HCT116 (cell line): ENCODE measurements at regions not wholly inside any gene's neighbourhood (a gene's known extent, or its start where the extent isn't known, plus 50 kb on each side); places are given as distances from the start of the nearest gene placed in this dataset.

Source experiments
- ATAC-seq: fragments of 200-7000 bp; cut with Tn5 transposase; 2 replicates; pipeline ENCODE4 v1.9.1; 2020; ENCODE audit warnings: mild to moderate bottlenecking, moderate library complexity
- BruUV-seq: library from RNA; stranded (reverse); fragments of 400-500 nt; replicated peaks from 2 replicates; lab custom pipeline; 2021; lab: Mats Ljungman, UMichigan
- CTCF ChIA-PET: fragments of 300-600 bp; sonication (Branson Sonifier 250); formaldehyde crosslinking; loops from one replicate; lab custom pipeline; 2021; ENCODE audit warnings: antibody characterized with exemption; lab: Charles Lee
- POLR2A ChIA-PET: fragments of 300-600, 350-600 bp; sonication (Branson Sonifier 250); formaldehyde crosslinking; loops from one replicate; lab custom pipeline; 2021; ENCODE audit warnings: antibody characterized with exemption; lab: Charles Lee
- RAD21 ChIA-PET, 2 experiments: fragments of 300-600 bp; sonication (Branson Sonifier 250); formaldehyde crosslinking; loops; one replicate each; lab custom pipeline; 2023; ENCODE audit warnings: low total read pairs in 2 of 2; ENCODE audit not compliant: uncharacterized antibody in 2 of 2, unreplicated experiment in 2 of 2, low non-redundant PET in 1 of 2; lab: Charles Lee
- DNase-seq: peaks from one replicate; pipeline ENCODE4 v3.0.0-alpha.2; 2010; ENCODE audit warnings: low read depth, low spot score
- H2AFZ ChIP-seq: fragments of 200-600 bp; shearing (Covaris generic), sonication (generic); 2 replicates; pipeline ENCODE4 v1.6.1; 2017; ENCODE audit warnings: low read depth, mixed run types, mixed read lengths, antibody characterized with exemption, low read length; ENCODE audit not compliant: poor library complexity, severe bottlenecking
- H3K27ac ChIP-seq: 2 replicates; pipeline ENCODE4 v1.5.1; 2012; ENCODE audit warnings: low read depth, low read length
- H3K27me3 ChIP-seq: fragments of 200-600 bp; sonication (generic); 2 replicates; pipeline ENCODE4 v1.6.1; 2016; ENCODE audit warnings: mixed run types, low read length, mixed read lengths; ENCODE audit not compliant: insufficient read depth
- H3K36me3 ChIP-seq, 2 experiments: fragments of 200-500 bp in 1 of 2; fragments of 200-600 bp in 1 of 2; sonication (Bioruptor generic) in 1 of 2; sonication (generic) in 1 of 2; 2 replicates each; pipeline versions ENCODE4 v1.5.1 to v1.6.1; 2014 to 2016; ENCODE audit warnings: low read length in 2 of 2, inconsistent platforms in 1 of 2, mixed read lengths in 1 of 2, mixed run types in 1 of 2; ENCODE audit not compliant: insufficient read depth in 2 of 2, control insufficient read depth in 1 of 2
- H3K4me1 ChIP-seq, 2 experiments: fragments of 200-600 bp in 1 of 2; sonication (generic) in 1 of 2; 2 replicates each; pipeline versions ENCODE4 v1.5.1 to v1.6.1; 2012 to 2017; ENCODE audit warnings: low read length in 2 of 2, inconsistent platforms in 1 of 2, mild to moderate bottlenecking in 1 of 2, mixed read lengths in 1 of 2, mixed run types in 1 of 2, moderate library complexity in 1 of 2; ENCODE audit not compliant: insufficient read depth in 2 of 2, control insufficient read depth in 1 of 2
- H3K4me2 ChIP-seq: fragments of 200-600 bp; sonication (generic); 2 replicates; pipeline ENCODE4 v1.6.1; 2017; ENCODE audit warnings: mixed run types, low read length, mixed read lengths
- H3K4me3 ChIP-seq, 2 experiments: fragments of 200-600 bp in 1 of 2; sonication (generic) in 1 of 2; replicated peaks in 1 of 2; 2 replicates each; pipeline ENCODE4 v1.5.1; 2011 to 2016; ENCODE audit warnings: low read length in 2 of 2, control low read depth in 1 of 2, low read depth in 1 of 2, mild to moderate bottlenecking in 1 of 2, mixed read lengths in 1 of 2, mixed run types in 1 of 2
- H3K79me2 ChIP-seq: fragments of 200-600 bp; sonication (generic); 2 replicates; pipeline ENCODE4 v1.6.1; 2017; ENCODE audit warnings: mild to moderate bottlenecking, mixed run types, low read length, moderate library complexity, mixed read lengths; ENCODE audit not compliant: insufficient read depth
- H3K9ac ChIP-seq: fragments of 200-600 bp; sonication (generic); 2 replicates; pipeline ENCODE4 v1.6.1; 2016; ENCODE audit warnings: low read length, mixed read lengths
- H3K9me2 ChIP-seq: fragments of 200-600 bp; sonication (generic), shearing (Covaris generic); 2 replicates; pipeline ENCODE4 v1.6.1; 2017; ENCODE audit warnings: mixed run types, mild to moderate bottlenecking, moderate library complexity; ENCODE audit not compliant: insufficient read depth
- H3K9me3 ChIP-seq, 2 experiments: fragments of 200-500 bp in 1 of 2; fragments of 200-600 bp in 1 of 2; sonication (Bioruptor generic) in 1 of 2; sonication (generic) in 1 of 2; 2 replicates each; pipeline ENCODE4 v1.6.1; 2014 to 2017; ENCODE audit warnings: low read length in 2 of 2, mixed read lengths in 2 of 2, inconsistent platforms in 1 of 2, low read depth in 1 of 2, mild to moderate bottlenecking in 1 of 2, mixed run types in 1 of 2, moderate library complexity in 1 of 2; ENCODE audit not compliant: control insufficient read depth in 1 of 2, insufficient read depth in 1 of 2
- H4K20me1 ChIP-seq: fragments of 200-600 bp; sonication (generic), shearing (Covaris generic); 2 replicates; pipeline ENCODE4 v1.6.1; 2017; ENCODE audit warnings: mixed run types, mild to moderate bottlenecking, moderate library complexity; ENCODE audit not compliant: insufficient read depth
- ATF3 ChIP-seq: IDR thresholded peaks from 2 replicates; pipeline ENCODE4 v1.6.1; 2012
- CBX3 ChIP-seq: IDR thresholded peaks from 2 replicates; pipeline ENCODE4 v1.6.1; 2012; ENCODE audit warnings: low read depth
- CEBPB ChIP-seq: IDR thresholded peaks from 2 replicates; pipeline ENCODE4 v1.6.1; 2012; ENCODE audit warnings: low read depth
- CTCF ChIP-seq, 3 experiments: fragments of 200-600 bp in 1 of 3; sonication (generic) in 1 of 3; IDR thresholded peaks in 2 of 3; conservative IDR thresholded peaks in 1 of 3; 2 replicates each; pipeline ENCODE4 v1.5.1; 2012 to 2017; ENCODE audit warnings: low read depth in 2 of 3, low read length in 2 of 3, antibody characterized with exemption in 1 of 3, borderline replicate concordance in 1 of 3, control low read depth in 1 of 3, mild to moderate bottlenecking in 1 of 3, mixed read lengths in 1 of 3, mixed run types in 1 of 3, moderate library complexity in 1 of 3; ENCODE audit not compliant: insufficient read depth in 1 of 3
- EGR1 ChIP-seq: IDR thresholded peaks from 2 replicates; pipeline ENCODE4 v1.6.1; 2012; ENCODE audit warnings: low read depth
- EZH2phosphoT487 ChIP-seq: fragments of 200-600 bp; IDR thresholded peaks from 2 replicates; pipeline ENCODE4 v1.6.1; 2018; ENCODE audit warnings: antibody characterized with exemption, borderline replicate concordance
- FOSL1 ChIP-seq: IDR thresholded peaks from 2 replicates; pipeline ENCODE4 v1.6.1; 2012; ENCODE audit warnings: low read depth
- JUND ChIP-seq: IDR thresholded peaks from 2 replicates; pipeline ENCODE4 v1.6.1; 2012
- POLR2A ChIP-seq: IDR thresholded peaks from 2 replicates; pipeline ENCODE4 v1.7.0; 2011; ENCODE audit warnings: borderline replicate concordance; ENCODE audit not compliant: insufficient read depth, insufficient read length; ENCODE audit errors: extremely low read depth
- POLR2AphosphoS5 ChIP-seq: IDR thresholded peaks from 2 replicates; pipeline ENCODE4 v1.6.1; 2011; ENCODE audit warnings: mild to moderate bottlenecking, low read depth, low read length, moderate library complexity
- RAD21 ChIP-seq: IDR thresholded peaks from 2 replicates; pipeline ENCODE4 v1.6.1; 2012; ENCODE audit warnings: low read depth, mild to moderate bottlenecking
- SIN3A ChIP-seq: IDR thresholded peaks from 2 replicates; pipeline ENCODE4 v1.6.1; 2012; ENCODE audit warnings: low read depth
- SP1 ChIP-seq: IDR thresholded peaks from 2 replicates; pipeline ENCODE4 v1.6.1; 2012; ENCODE audit warnings: low read depth
- TCF7L2 ChIP-seq: IDR thresholded peaks from 2 replicates; pipeline ENCODE4 v1.7.0; 2011; ENCODE audit warnings: borderline replicate concordance, inconsistent platforms; ENCODE audit not compliant: insufficient read depth, insufficient read length; ENCODE audit errors: extremely low read depth
- YY1 ChIP-seq: IDR thresholded peaks from 2 replicates; pipeline ENCODE4 v1.6.1; 2011; ENCODE audit warnings: low read length, low read depth, moderate library complexity, mild to moderate bottlenecking; ENCODE audit not compliant: insufficient replicate concordance; ENCODE audit errors: extremely low read depth
- ZBTB33 ChIP-seq: IDR thresholded peaks from 2 replicates; pipeline ENCODE4 v1.6.1; 2011; ENCODE audit warnings: mild to moderate bottlenecking, low read length, moderate library complexity; ENCODE audit not compliant: insufficient replicate concordance; ENCODE audit errors: extremely low read depth
- ZNF274 ChIP-seq: fragments of 200-500 bp; sonication (Bioruptor generic); IDR thresholded peaks from 2 replicates; pipeline ENCODE4 v1.6.1; 2014; ENCODE audit warnings: mild to moderate bottlenecking, low read depth, low read length, inconsistent platforms
- intact Hi-C: fragments of 100-400 bp; cut with micrococcal nuclease; formaldehyde crosslinking; loops from 2 replicates; pipeline ENCODE4 v1.10.0; 2022
- TF ChIP-seq, protein P1 (sequence below): IDR thresholded peaks from 2 replicates; pipeline ENCODE4 v1.6.1; 2012; ENCODE audit warnings: low read depth

DNA sequence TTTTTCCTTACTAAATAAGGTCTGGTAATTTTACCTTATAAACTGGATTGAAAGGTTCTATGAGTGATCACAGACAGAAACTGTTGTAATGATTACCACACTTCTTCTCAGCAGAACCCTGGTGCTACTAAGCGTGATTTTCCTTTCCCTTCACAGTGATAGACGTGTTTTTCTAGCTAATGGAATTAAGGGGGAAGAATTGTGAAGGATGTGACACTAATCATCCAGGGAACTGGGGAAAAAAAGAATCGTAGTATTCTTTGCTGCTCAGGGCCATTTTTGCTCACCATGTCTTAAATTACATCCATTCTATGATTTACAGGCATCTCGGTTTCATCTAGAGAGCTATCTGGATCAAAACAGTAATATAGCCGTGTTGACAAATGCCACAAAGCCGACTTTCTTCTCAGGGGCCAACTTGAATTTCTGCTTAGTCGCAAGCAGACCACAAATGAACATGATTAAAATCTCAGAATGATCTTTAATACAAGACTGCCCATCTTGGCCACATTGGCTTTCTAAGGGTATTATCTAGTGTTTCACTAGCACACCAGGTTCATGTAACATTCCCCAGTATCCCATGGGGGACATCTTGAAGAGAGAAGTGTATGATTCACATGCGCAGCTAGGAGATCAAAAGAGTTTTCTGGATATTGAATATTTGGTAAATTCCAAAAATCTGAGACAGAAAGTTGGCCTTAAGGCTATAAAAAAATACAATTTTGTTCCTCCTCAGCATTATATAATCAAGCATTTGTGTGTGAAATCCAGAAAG, 154.0 kb downstream of the UGT8 start:
- BruUV-seq: no TSS peak
- ChIA-PET RAD21 (no interaction called here), CTCF (no interaction called here), POLR2A (no interaction called here)
- Histone ChIP-seq H3K4me2 (no peak overlapping the region), H3K9ac (no peak overlapping the region), H2AFZ (no peak overlapping the region), H3K9me3 (no peaks in the 10 kb centered on the region), H3K27ac (no peak overlapping the region), H3K9me2 (no peaks in the 10 kb centered on the region), H3K4me1 (no peaks in the 10 kb centered on the region), H3K79me2 (no peaks in the 10 kb centered on the region), H3K4me3 (no peak overlapping the region), H4K20me1 (no peaks in the 10 kb centered on the region), H3K36me3 (no peaks in the 10 kb centered on the region), H3K27me3 (no peaks in the 10 kb centered on the region)
- no peak for DNase-seq
- ATAC-seq: no peak
- intact Hi-C loops: no loop called here
- TF ChIP-seq ZBTB33 (no peak), FOSL1 (no peak), POLR2A (no peak), TCF7L2 (no peak), EGR1 (no peak), ZNF274 (no peak), SP1 (no peak), CBX3 (no peak), RAD21 (no peak), POLR2AphosphoS5 (no peak), JUND (no peak), YY1 (no peak), EZH2phosphoT487 (no peak), ATF3 (no peak), SIN3A (no peak), CEBPB (no peak), CTCF (IDR thresholded peaks at IDR 0.05 in 2 of 3, conservative IDR thresholded peaks at IDR 0.05 in 1 of 3; ENCODE audit: borderline replicate concordance in 1 of 3, insufficient read depth in 1 of 3, low read depth in 2 of 3, low read length in 2 of 3) (no peak)
- TF ChIP-seq, protein P1, sequence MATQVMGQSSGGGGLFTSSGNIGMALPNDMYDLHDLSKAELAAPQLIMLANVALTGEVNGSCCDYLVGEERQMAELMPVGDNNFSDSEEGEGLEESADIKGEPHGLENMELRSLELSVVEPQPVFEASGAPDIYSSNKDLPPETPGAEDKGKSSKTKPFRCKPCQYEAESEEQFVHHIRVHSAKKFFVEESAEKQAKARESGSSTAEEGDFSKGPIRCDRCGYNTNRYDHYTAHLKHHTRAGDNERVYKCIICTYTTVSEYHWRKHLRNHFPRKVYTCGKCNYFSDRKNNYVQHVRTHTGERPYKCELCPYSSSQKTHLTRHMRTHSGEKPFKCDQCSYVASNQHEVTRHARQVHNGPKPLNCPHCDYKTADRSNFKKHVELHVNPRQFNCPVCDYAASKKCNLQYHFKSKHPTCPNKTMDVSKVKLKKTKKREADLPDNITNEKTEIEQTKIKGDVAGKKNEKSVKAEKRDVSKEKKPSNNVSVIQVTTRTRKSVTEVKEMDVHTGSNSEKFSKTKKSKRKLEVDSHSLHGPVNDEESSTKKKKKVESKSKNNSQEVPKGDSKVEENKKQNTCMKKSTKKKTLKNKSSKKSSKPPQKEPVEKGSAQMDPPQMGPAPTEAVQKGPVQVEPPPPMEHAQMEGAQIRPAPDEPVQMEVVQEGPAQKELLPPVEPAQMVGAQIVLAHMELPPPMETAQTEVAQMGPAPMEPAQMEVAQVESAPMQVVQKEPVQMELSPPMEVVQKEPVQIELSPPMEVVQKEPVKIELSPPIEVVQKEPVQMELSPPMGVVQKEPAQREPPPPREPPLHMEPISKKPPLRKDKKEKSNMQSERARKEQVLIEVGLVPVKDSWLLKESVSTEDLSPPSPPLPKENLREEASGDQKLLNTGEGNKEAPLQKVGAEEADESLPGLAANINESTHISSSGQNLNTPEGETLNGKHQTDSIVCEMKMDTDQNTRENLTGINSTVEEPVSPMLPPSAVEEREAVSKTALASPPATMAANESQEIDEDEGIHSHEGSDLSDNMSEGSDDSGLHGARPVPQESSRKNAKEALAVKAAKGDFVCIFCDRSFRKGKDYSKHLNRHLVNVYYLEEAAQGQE: no peak
